Esophagus (tissue), 2 donors: ENCODE measurements at regions not wholly inside any gene's neighbourhood (a gene's known extent, or its start where the extent isn't known, plus 50 kb on each side); places are given as distances from the start of the nearest gene placed in this dataset.

Experiments used
- H3K27ac ChIP-seq, 2 donors: one replicate each; pipeline ENCODE4 v1.5.1; 2013; ENCODE audit warnings: low read depth in 2 of 2, mild to moderate bottlenecking in 2 of 2, inconsistent platforms in 1 of 2, low read length in 1 of 2, moderate library complexity in 1 of 2
- H3K27me3 ChIP-seq, 2 donors: one replicate each; pipeline ENCODE4 v1.6.1; 2013; ENCODE audit warnings: low read length in 2 of 2, control low read depth in 1 of 2, mild to moderate bottlenecking in 1 of 2; ENCODE audit not compliant: insufficient read depth in 2 of 2, control insufficient read depth in 1 of 2
- H3K36me3 ChIP-seq, 2 donors: one replicate each; pipeline ENCODE4 v1.6.1; 2013; ENCODE audit warnings: low read length in 1 of 2; ENCODE audit not compliant: control insufficient read depth in 2 of 2, insufficient read depth in 2 of 2
- H3K4me1 ChIP-seq, 2 donors: one replicate each; pipeline ENCODE4 v1.6.1; 2013; ENCODE audit warnings: low read length in 1 of 2; ENCODE audit not compliant: control insufficient read depth in 2 of 2, insufficient read depth in 2 of 2
- H3K4me3 ChIP-seq, 2 donors: one replicate each; pipeline ENCODE4 v1.5.1; 2013; ENCODE audit warnings: low read length in 2 of 2, mild to moderate bottlenecking in 2 of 2, low read depth in 1 of 2, moderate library complexity in 1 of 2
- H3K9me3 ChIP-seq, 2 donors: one replicate each; pipeline ENCODE4 v1.6.1; 2013; ENCODE audit warnings: mild to moderate bottlenecking in 2 of 2, low read depth in 1 of 2, low read length in 1 of 2, moderate library complexity in 1 of 2; ENCODE audit not compliant: control insufficient read depth in 2 of 2, insufficient read depth in 1 of 2
- WGBS, 2 donors: extraction: QIAGEN DNeasy Blood & Tissue Kit; methylation state at CpG; one replicate each; pipeline ENCODE4 v1.1.7; 2013; 5-methylcytosine and 5-hydroxymethylcytosine counted together
- donor health status: healthy with polysubstance abuse.
- donor health status: Bipolar disorder and iron deficiency.

GRCh38 chr6:21648475-21649050, 55.0 kb downstream of the SOX4 start:
- no peaks in the 10 kb centered on the region for H3K36me3 ChIP-seq
- peaks cover 0 to 3% of the 10 kb centered on the region in 2 donors for H3K9me3 ChIP-seq
- no peak overlapping the region for H3K4me3 ChIP-seq
- WGBS, 2 donors, result 61 to 69% methylated on average over 3 of the region's 3 CpGs
- no peak overlapping the region for H3K27ac ChIP-seq
- no peaks in the 10 kb centered on the region for H3K4me1 ChIP-seq
- H3K27me3 ChIP-seq, result no peaks in the 10 kb centered on the region

GRCh38 chr6:21653323-21653722, 59.8 kb downstream of the SOX4 start:
- 79 to 92% methylated on average over 4 of the region's 4 CpGs for WGBS, 2 donors
- no peak overlapping the region for H3K27ac ChIP-seq
- H3K4me3 ChIP-seq, result no peak overlapping the region
- no peaks in the 10 kb centered on the region for H3K36me3 ChIP-seq
- H3K4me1 ChIP-seq, result no peaks in the 10 kb centered on the region
- no peaks in the 10 kb centered on the region for H3K27me3 ChIP-seq
- peaks cover 0 to 3% of the 10 kb centered on the region in 2 donors for H3K9me3 ChIP-seq

- Histone ChIP-seq H3K4me3 (no peak overlapping the region), H3K9me3 (peaks cover 0 to 3% of the 10 kb centered on the region in 2 donors), H3K27me3 (no peaks in the 10 kb centered on the region)
Measured at GRCh38 chr6:21653905-21654304, 60.4 kb downstream of the SOX4 start.

GRCh38 chr6:21654361-21654760, 60.8 kb downstream of the SOX4 start:
- Histone ChIP-seq H3K27me3 (no peaks in the 10 kb centered on the region), H3K27ac (no peak overlapping the region), H3K4me3 (no peak overlapping the region), H3K36me3 (no peaks in the 10 kb centered on the region), H3K9me3 (peaks cover 0 to 3% of the 10 kb centered on the region in 2 donors), H3K4me1 (no peaks in the 10 kb centered on the region)
- WGBS, 2 donors, result 93% methylated on average over 2 of the region's 2 CpGs

More at GRCh38 chr6:21653905-21654304, 60.4 kb downstream of the SOX4 start:
- H3K27ac ChIP-seq, result no peak overlapping the region
- WGBS, 2 donors, result 56 to 74% methylated on average over 7 of the region's 7 CpGs
- H3K36me3 ChIP-seq, result no peaks in the 10 kb centered on the region
- no peaks in the 10 kb centered on the region for H3K4me1 ChIP-seq

GRCh38 chr6:21663966-21664313, 70.4 kb downstream of the SOX4 start:
- Histone ChIP-seq H3K9me3 (no peaks in the 10 kb centered on the region), H3K4me1 (peaks cover 0 to 6% of the 10 kb centered on the region in 2 donors), H3K27me3 (peaks cover 0 to 3% of the 10 kb centered on the region in 2 donors), H3K27ac (no peak overlapping the region), H3K36me3 (no peaks in the 10 kb centered on the region), H3K4me3 (peak overlapping the region; percentile 40 to 50)
- 32 to 38% methylated on average over 10 of the region's 10 CpGs for WGBS, 2 donors

- 1 to 4% methylated on average over 73 of the region's 73 CpGs for WGBS, 2 donors
- Histone ChIP-seq H3K9me3 (no peaks in the 10 kb centered on the region), H3K4me1 (peaks cover 0 to 6% of the 10 kb centered on the region in 2 donors), H3K4me3 (peak overlapping the region; percentile 40 to 50), H3K27me3 (peaks cover 0 to 3% of the 10 kb centered on the region in 2 donors), H3K36me3 (no peaks in the 10 kb centered on the region), H3K27ac (no peak overlapping the region)
Measured at GRCh38 chr6:21664314-21665109, 71.0 kb downstream of the SOX4 start.

GRCh38 chr6:21665110-21665391, 71.5 kb downstream of the SOX4 start:
- Histone ChIP-seq H3K9me3 (no peaks in the 10 kb centered on the region), H3K4me1 (peaks cover 0 to 6% of the 10 kb centered on the region in 2 donors), H3K36me3 (no peaks in the 10 kb centered on the region), H3K4me3 (peak overlapping the region; percentile 40 to 50), H3K27ac (no peak overlapping the region), H3K27me3 (peaks cover 0 to 3% of the 10 kb centered on the region in 2 donors)
- WGBS, 2 donors, result 5% methylated on average over 9 of the region's 9 CpGs

GRCh38 chr6:21665392-21666200, 72.0 kb downstream of the SOX4 start:
- peaks cover 0 to 6% of the 10 kb centered on the region in 2 donors for H3K4me1 ChIP-seq
- peak overlapping the region; percentile 37 to 50 for H3K4me3 ChIP-seq
- peaks cover 0 to 3% of the 10 kb centered on the region in 2 donors for H3K27me3 ChIP-seq
- H3K36me3 ChIP-seq, result no peaks in the 10 kb centered on the region
- 4 to 7% methylated on average over 37 of the region's 37 CpGs for WGBS, 2 donors
- H3K27ac ChIP-seq, result no peak overlapping the region
- H3K9me3 ChIP-seq, result no peaks in the 10 kb centered on the region

- 0 to 1% methylated on average over 27 to 33 of the region's 33 CpGs for WGBS, 2 donors
- Histone ChIP-seq H3K9me3 (no peaks in the 10 kb centered on the region), H3K36me3 (no peaks in the 10 kb centered on the region), H3K27me3 (peaks cover 0 to 3% of the 10 kb centered on the region in 2 donors), H3K4me1 (peaks cover 0 to 6% of the 10 kb centered on the region in 2 donors), H3K4me3 (peak overlapping the region; percentile 37 to 47), H3K27ac (peak overlapping the region; percentile 16 to 38)
Measured at GRCh38 chr6:21666201-21666691, 72.7 kb downstream of the SOX4 start.
